HG03103 (cell line): ENCODE measurements at regions not wholly inside any gene's neighbourhood (a gene's known extent, or its start where the extent isn't known, plus 50 kb on each side); places are given as distances from the start of the nearest gene placed in this dataset.

ENCODE experiments used
- ATAC-seq: cut with Tn5 transposase; IDR thresholded peaks from one replicate; pipeline ENCODE4 v1.9.1; 2021; ENCODE audit warnings: low read depth; ENCODE audit not compliant: unreplicated experiment

- no peak for ATAC-seq
These were observed 165.6 kb downstream of the AREG start for GRCh38 chr4:74610491-74610890.

- no peak for ATAC-seq
These were observed 167.9 kb downstream of the AREG start for GRCh38 chr4:74612837-74613236.

DNA sequence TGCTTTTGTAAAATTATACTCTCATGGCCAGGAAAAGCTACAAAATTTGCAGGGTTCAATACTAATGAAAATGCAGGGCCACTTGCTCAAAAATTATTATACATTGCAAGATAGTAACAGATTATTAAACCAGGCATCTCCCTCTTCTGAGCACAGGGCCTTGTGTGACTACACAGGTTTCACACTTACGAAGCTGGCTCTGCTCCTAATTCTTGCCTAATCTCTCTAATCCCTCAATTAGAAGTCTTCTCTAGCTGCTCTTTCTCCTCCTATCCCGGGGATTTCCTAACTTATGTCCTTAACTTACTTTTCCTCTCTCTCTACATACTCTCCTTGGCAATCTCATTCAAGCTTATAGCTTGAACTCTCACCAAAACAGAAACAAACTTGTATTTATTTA, 168.3 kb downstream of the AREG start:
- ATAC-seq, result no peak

GRCh38 chr4:74615411-74615810, 170.5 kb downstream of the AREG start:
- no peak for ATAC-seq

DNA sequence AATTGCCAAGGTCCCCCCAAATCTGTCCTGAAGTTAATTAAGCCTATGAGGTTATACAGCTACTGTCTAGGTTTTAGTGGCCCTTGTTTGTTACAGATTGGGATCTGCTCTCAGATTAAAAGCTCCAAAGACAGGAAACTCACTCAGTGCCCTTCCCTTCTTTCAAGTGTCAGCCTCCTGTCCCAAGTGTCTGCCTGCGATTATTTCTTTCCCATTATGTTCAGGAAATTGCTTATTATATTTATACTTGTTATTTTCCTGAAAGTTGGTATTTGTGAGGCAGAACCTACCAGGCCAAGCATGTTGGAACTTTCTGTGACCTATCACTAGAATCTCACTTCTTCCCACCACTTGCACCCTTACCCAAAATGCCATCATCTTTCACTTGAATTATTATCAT, 173.2 kb downstream of the AREG start:
- no peak for ATAC-seq

GRCh38 chr4:74618659-74619058, 173.7 kb downstream of the AREG start:
- no peak for ATAC-seq

DNA sequence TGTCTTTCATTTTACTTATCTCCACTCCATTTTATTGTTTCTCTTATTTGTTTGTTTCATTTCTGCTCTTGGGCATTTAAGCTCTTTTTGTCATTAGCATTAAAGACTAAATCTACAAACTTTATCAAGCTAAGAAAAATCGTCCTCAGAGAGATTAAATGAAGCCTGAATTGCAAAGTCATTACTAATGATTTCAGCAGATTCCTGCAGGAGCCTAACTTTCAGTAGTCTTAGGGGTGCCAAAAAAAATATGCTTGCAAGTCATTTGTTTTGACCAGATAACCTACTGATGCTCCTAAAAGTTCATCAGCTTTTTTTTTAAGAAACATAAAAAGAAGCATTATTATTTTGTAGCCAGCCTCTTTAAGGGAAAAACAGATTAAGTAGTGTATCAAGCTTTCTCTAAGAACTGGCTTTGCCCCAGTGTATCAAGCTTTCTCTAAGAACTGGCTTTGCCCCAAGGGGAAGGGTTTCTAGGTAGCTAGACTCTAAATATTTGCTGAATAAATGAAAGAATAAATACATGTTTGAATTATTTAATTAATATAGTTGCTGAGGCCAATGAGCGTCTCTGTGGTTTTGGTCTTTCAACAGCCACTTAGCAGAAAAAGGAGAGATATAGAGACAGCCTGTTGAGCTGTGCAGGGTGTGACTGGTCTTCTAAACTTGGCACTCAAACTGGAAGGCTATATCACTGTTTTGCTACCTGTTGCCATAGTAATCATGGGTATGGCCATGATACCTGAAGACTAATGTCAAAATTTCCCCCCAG, 174.2 kb downstream of the BTC start:
- ATAC-seq, result no peak

DNA sequence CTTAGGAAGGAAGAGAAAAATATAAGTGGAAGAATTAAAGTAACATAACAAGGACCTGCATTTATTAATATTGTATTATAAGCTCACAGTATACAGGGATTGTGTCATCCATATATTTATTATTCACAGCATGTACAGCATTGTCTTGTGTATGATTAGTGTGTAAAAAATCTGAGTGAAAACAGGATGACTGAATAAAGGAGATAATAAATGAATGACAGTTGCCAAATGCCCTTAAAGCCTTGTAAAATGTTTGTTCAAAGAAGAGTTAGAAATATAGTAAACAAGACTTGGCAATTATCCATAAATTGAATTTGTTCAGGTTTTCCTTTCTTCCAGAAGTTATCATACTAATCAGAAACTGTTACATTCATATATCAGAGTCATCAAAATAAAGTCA, 172.7 kb downstream of the BTC start:
- no peak for ATAC-seq

GRCh38 chr4:74623041-74623440, 171.3 kb downstream of the BTC start:
- ATAC-seq, result peak; percentile 85

DNA sequence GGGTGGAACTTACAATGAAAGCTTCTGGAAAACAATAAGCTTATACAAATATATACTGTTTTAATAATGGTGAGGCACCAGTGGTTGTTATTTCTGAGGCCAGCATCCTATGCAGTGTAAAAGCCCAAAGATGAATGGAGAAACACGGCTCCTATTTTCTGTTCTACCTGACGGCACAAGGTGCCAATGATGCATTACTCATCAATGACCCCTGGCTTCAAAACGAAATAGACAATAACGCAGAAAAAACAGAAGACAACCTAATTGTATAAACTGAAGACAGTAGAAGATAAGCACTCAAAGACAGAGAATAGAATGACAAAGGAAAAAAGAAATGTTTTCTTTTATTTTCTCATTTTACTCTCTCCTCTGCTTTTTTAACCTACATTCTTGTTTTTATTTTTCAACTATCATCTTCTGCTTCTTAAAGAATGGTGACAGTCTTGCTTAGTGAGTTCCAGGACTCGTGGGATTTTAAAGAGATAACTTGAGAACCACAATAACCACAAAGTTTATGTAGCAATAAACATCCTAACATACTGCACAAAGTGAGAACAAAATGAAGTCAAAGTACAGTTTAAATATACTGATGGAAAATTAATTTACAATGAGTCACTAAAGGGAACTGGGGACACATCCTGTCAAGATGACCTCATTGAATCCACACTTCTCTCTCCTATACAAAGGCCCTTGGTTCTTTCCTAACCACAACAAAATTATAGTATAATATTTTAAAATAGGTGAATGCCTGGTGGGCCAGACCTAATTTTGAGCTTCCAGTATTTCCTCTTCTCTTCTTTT, 169.8 kb downstream of the BTC start:
- ATAC-seq, result no peak

GRCh38 chr4:74625981-74626380, 168.3 kb downstream of the BTC start:
- no peak for ATAC-seq

DNA sequence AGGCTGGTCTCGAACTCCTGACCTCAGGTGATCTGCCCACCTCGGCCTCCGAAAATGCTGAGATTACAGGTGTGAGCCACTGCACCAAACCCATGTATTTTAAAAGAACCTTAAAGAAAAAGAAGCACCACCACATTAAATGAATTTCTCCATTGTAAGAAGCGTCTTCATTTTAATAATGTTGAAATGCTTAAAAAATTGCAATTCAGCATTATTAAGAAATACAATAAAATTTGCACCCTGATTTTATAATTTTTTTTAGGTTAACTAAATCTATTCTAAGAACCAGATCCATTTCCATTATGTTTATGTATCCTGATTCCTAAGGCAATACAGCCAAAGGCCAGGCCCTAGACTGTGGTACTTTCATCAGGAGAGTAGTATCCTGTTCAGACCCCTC, 167.2 kb downstream of the BTC start:
- no peak for ATAC-seq

DNA sequence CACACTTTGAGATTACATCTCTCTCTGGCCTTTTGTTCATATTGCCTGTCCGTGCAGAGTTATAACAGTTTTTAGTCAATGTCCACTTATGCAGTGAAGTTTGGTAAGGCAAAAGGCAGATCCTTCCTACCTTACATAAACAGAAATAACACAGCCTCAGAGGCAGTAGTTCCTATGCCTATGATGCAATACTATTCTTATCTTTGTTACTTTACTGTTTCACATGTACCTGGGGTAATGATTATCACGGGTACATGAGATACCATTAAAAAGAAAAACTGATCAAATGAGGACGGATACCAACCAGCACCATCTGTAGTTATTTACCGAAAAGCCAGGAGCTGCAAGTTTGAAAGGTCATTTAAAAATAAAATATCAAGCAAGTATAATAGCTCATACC, 166.8 kb downstream of the BTC start:
- ATAC-seq, result no peak

DNA sequence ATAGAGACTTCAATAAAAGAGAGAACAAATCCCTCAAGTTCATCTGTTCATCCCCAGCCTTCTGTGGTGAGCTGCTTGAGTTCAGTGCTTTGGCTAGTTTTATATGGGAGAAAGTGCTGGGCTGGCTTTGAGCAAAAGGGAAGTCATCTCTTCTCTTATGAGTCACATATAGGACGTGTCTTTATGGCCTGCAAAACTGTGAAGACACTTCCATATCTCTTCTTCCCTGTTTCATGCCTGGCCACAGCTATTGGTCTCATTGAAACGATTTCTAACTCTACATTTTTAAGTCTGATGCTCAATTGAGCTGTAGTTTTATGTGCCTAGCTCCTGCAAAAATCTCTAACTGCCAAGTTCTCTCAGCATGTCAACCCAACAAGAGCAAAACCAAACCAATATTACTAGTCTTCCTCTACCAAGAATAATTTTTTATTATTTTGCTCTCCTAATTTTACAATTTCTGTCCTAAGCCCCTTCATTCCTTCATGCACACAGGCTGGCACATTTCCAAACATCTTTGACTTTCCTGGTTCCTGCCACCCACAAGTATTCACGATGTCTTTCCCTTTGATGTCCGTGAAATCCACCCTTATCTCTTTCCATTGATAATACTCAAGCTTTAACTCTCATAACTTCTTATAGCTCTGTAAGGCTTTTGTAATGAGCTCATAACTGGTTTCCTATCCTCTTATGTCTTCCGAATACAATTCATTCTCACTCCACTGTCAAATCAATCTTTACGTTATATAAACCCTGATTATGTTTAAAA, 165.3 kb downstream of the BTC start:
- ATAC-seq, result no peak

DNA sequence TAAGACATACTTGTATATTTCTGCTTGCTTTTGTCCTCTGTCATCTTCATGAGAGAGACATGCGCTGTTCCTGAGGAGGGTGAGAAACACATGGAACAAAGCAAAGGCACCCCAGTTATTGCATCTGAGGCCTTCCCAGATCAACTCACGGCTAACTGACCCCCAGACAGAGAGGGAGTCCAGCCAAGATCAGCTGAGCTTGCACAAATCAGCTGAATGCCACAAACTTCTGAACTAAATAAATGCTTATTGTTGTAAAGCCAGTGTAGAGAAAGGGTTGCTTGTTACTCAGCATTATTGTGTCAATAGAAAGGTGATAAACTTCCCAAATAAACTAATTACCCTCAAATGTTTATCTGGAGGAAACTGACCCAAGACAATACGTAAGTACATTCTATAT, 163.8 kb downstream of the BTC start:
- ATAC-seq, result no peak

- ATAC-seq, result no peak
These were observed 163.0 kb downstream of the BTC start for GRCh38 chr4:74631338-74631737.

GRCh38 chr4:74631988-74632387, 162.3 kb downstream of the BTC start:
- no peak for ATAC-seq

DNA sequence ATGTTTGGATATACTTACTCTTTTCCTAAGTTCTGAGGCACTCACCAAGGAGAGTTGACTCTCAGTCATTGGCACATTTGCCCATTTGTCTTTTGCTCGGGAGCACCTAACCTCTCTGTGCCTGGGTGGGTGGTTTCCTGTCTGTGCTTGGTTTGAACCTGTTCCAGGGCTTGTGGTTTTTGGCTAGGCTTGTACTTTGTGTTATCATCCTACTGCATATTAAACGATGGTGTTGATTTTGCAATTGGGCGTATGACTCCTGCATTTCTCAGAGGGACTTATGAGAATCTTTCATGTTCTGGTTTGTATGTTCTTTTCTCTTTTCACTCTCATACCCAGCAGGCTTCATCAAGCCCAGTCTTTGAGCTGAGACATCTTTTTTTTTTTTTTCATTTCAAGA, 161.7 kb downstream of the BTC start:
- ATAC-seq, result no peak

DNA sequence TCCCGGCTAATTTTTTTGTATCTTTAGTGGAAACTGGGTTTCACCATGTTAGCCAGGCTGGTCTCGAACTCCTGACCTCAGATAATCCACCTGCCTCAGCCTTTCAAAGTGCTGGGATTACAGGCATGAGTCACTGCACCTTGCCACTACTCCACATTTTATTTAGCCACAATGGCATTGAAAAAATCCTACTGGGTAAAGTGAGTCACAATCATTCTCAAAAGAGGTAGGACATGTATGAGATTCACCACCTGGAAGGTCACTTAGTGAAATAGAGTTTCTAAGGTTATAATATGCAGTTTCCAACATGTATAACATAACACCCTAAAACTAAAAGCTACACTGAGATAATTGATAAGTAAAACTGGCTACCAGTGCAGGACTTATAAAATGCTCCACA, 159.2 kb downstream of the BTC start:
- no peak for ATAC-seq

GRCh38 chr4:74635490-74636123, 158.7 kb downstream of the BTC start:
- no peak for ATAC-seq

GRCh38 chr4:74638001-74638400, 156.3 kb downstream of the BTC start:
- no peak for ATAC-seq
